ENCODE measurements at regions not wholly inside any gene's neighbourhood (a gene's known extent, or its start where the extent isn't known, plus 50 kb on each side); places are given as distances from the start of the nearest gene placed in this dataset.

- H3K4ac ChIP-seq (ENCODE audit: low read depth, low read length): no peak overlapping the region
- H3K4me1 ChIP-seq (ENCODE audit: control insufficient read depth, insufficient read depth, low read length): no peaks in the 10 kb centered on the region
- H4K8ac ChIP-seq (ENCODE audit: low read depth in 2 of 2, low read length in 2 of 2): no peak overlapping the region
- H3K27me3 ChIP-seq (ENCODE audit: control insufficient read depth, insufficient read depth, low read length): peaks cover 1% of the 10 kb centered on the region; the same call in 1 of the 2 replicates
- 60 to 100% methylated on average over 1 of the region's 2 CpGs for WGBS, 2 experiments (ENCODE audit: extremely low coverage in 2 of 2, insufficient read length in 1 of 2)
- no peak overlapping the region for H3K14ac ChIP-seq (replicated peaks; ENCODE audit: low read depth, low read length)
- H3K36me3 ChIP-seq (ENCODE audit: control insufficient read depth, insufficient read depth, low read length): no peaks in the 10 kb centered on the region
- dilution Hi-C loops (cut with HindIII; ENCODE audit: low sequenced_read_pairs, unreplicated experiment) (no loop called here), intact Hi-C loops (cut with micrococcal nuclease) (no loop called here), in situ Hi-C loops (cut with MboI; ENCODE audit: low sequenced_read_pairs) (no loop called here)
- H3K18ac ChIP-seq (ENCODE audit: low read depth, low read length): no peak overlapping the region
- ChIA-PET CTCF (no interaction called here), POLR2A (ENCODE audit: unreplicated experiment) (no interaction called here)
- no peak overlapping the region for H3K56ac ChIP-seq (ENCODE audit: extremely low read depth, insufficient read depth, low read length)
- no peak overlapping the region for H3K4me2 ChIP-seq (ENCODE audit: low read depth, low read length)
- H3K4me3 ChIP-seq (ENCODE audit: insufficient read depth, low read depth, low read length): no peak overlapping the region
- H3K27ac ChIP-seq (ENCODE audit: insufficient read depth, low read length): no peak overlapping the region
- no peak overlapping the region for H2AK9ac ChIP-seq (replicated peaks; ENCODE audit: low read depth, low read length, poor library complexity)
- no peak overlapping the region for H2BK15ac ChIP-seq (ENCODE audit: low read depth, low read length)
- H2AK5ac ChIP-seq (ENCODE audit: low read depth, low read length): no peak overlapping the region
- no peak overlapping the region for H2AFZ ChIP-seq (replicated peaks; ENCODE audit: low read length, poor library complexity)
- H4K91ac ChIP-seq (ENCODE audit: insufficient read depth, low read depth, low read length): no peak overlapping the region
- H3K23ac ChIP-seq (ENCODE audit: low read depth, low read length): no peak overlapping the region
- no peak overlapping the region for H2BK20ac ChIP-seq (ENCODE audit: low read depth, low read length)
- no peaks in the 10 kb centered on the region for H4K20me1 ChIP-seq (ENCODE audit: insufficient read depth, low read length)
- DNase-seq (no peak), ATAC-seq (ENCODE audit: low read depth) (no peak)
- H3K9ac ChIP-seq (ENCODE audit: low read depth, low read length): no peak overlapping the region
- TF ChIP-seq SMC3 (IDR thresholded peaks at IDR 0.05; ENCODE audit: low read depth, low read length): no peak
- no peak for TF ChIP-seq RCOR1 (IDR thresholded peaks at IDR 0.05; ENCODE audit: insufficient replicate concordance, low read length)
- TF ChIP-seq RAD21 (IDR thresholded peaks at IDR 0.05; ENCODE audit: low read length): no peak
- TF ChIP-seq NFE2L2 (IDR thresholded peaks at IDR 0.05; ENCODE audit: low read depth, low read length): no peak
- no peak for TF ChIP-seq MAFK (IDR thresholded peaks at IDR 0.05; ENCODE audit: low read depth, low read length)
- no TSS peak for BruUV-seq (replicated peaks)
- H3K9me1 ChIP-seq (ENCODE audit: insufficient read depth, low read length): no peaks in the 10 kb centered on the region
- H4K5ac ChIP-seq (ENCODE audit: low read depth, low read length): no peak overlapping the region
- H2BK5ac ChIP-seq (ENCODE audit: low read depth, low read length, poor library complexity, severe bottlenecking): no peak overlapping the region
- 0 out of 2 replicates have a peak, but pooled peaks cover 1% of the 10 kb centered on the region for H3K9me3 ChIP-seq (ENCODE audit: control insufficient read depth, insufficient read depth, low read length)
- no peaks in the 10 kb centered on the region for H3K79me1 ChIP-seq (ENCODE audit: low read depth in 1 of 2, low read length in 2 of 2)
- no peak overlapping the region for H2BK120ac ChIP-seq (ENCODE audit: low read depth, low read length)
These were observed 134.9 kb downstream of the CAPZA3 start for GRCh38 chr12:18872770-18873169.

Data from IMR-90 (cell line).